Stimulated activated CD4-positive, alpha-beta T cell treated with anti-CD3 and anti-CD28 coated beads, Interleukin-2, amount 100 ng/mL, for 24 hours (primary cell): ENCODE measurements at regions not wholly inside any gene's neighbourhood (a gene's known extent, or its start where the extent isn't known, plus 50 kb on each side); places are given as distances from the start of the nearest gene placed in this dataset.
"Not testable (repeated sequence)": the region's sequence is repeated elsewhere in the genome, so short reads cannot be mapped to it uniquely, and the experiment has no call there.

Experiments
- DNase-seq, 2 donors: peaks; one replicate each; pipeline ENCODE4 v3.0.0-alpha.2; 2020

DNA sequence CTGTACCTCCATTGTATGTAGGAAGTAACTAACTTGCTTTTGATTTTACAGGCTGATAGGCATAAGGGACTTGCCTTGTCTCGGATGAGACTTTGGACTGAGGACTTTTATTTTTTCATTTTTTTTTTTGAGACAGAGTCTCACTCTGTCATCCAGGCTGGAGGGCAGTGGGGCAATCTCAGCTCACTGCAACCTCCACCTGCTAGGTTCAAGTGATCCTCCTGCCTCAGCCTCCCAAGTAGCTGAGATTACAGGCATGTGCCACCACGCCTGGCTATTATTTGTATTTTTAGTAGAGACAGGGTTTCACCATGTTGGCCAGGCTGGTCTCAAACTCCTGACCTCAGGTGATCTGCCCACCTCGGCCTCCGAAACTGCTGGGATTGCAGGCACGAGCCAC lies 80.2 kb upstream of the SYN3 start:
- DNase-seq, result not testable (repeated sequence)

DNA sequence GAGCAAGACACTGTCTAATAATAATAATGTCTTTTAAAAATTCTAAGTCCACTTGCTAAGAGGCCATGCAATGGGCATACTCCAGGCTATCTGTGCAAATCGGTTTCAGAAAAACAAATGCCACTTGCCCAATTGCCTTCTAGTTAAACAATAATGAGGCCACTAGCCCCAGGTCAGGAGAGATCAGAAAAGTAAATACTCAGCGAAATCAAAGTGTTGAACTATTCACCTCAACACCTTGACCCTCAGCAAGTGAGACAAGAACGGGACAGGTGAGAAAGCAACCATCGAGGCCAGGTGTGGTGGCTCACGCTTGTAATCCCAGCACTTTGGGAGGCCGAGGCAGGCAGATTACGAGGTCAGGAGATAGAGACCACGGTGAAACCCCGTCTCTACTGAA lies 72.3 kb upstream of the SYN3 start:
- no peak for DNase-seq

DNA sequence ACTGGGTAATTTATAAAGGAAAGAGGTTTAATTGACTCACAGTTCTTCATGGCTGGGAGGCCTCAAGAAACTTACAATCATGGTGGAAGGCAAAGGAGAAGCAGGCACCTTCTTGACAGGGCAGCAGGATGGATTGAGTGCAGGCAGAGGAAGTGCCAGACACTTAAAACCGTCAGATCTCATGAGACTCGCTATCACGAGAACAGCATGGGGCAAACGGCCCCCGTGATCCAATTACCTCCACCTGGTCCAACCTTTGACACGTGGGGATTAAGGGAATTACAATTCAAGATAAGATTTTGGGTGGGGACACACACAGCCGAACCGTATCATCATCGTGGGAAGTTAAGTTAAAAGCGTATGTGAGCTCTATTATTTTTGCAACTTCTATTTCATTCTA lies 71.4 kb upstream of the SYN3 start:
- DNase-seq, result no peak

DNA sequence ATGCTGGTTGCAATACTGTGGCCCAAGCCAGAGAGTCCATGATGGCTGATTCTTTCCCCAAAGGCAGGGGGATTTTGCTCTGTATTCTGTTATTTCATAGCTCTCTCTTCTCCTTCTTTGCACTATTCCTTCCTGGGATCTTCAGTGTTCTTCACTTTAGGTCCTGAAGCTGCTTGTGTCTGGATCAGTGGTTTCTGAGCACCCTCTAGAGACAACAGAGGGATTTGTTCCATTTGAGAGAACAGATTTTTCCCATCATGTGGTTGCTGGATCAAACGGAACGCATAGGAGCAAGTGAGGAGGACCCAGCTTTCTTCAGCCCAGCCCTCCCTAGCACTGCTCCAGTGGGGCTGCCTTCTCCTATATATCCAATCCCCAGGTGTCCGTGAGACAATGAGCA lies 68.7 kb upstream of the SYN3 start:
- no peak for DNase-seq

DNA sequence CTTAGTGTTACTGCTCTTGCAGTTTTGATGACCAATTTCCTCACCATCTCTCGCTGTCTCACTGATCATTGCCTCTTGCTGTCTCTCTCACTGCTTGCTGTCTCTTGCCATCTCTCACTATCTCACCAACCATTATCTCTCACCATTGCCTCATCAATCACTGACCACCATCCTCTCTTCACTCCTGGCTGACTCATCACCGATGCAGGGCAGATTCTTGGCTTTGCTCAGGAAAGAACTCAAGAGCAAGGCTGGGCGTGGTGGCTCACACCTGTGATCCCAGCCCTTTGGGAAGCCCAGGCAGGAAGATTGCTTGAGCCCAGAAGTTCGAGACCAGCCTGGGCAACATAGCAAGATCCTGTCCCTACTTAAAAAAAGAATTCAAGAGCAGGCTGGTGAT lies 66.3 kb upstream of the SYN3 start:
- no peak for DNase-seq

DNA sequence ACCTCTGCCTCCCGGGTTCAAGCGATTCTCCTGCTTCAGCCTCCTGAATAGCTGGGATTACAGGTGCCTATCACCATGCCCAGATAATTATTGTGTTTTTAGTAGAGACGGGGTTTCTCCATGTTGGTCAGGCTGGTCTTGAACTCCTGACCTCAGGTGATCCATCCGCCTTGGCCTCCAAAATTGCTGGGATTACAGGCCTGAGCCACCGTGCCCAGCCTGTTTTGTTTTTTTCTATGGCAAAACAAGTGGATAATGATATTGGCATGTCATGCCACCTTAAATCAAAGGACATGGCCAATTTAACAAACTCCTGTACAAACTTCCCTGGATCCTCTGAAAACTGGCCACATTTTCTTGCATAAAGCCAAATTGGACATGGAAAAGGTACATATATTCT lies 64.3 kb upstream of the SYN3 start:
- not testable (repeated sequence) for DNase-seq

DNA sequence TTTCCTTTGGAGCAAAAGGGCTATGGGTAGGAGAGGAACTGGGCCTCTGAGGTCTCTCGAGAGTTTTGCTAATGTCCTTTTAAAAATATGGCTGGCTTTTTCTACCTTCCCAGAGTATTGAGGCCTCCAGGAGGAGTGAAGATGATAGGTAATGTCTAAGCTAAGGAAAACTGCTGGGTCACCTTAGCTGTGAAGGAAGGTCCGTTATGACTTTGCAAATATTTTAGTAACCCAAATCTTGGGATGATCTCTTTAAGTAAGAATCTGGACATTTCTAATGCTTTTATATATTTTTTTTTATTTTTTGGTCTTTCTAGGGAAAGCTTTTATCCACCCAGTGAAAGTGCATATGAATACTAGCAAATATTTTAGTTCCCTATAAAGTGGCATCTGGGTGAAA lies 60.9 kb upstream of the SYN3 start:
- no peak for DNase-seq

DNA sequence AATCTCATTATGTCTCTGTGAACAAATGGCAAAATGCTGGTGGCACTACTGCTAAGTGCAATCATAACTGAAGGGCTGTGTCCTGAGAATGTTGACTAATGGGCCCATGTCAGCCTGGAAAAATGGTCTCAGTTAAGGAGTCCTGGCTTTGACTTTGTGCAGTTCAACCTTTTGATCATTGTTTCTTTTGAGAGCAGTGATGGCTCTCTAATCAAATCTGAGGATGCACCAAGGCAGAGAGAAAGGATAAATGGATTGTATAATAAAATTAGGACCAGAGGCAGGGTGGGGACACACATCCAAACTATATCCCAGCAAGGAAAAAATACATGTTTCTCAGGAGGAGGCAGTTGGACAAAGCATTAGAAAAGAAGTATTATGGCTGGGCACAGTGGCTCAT lies 59.6 kb upstream of the SYN3 start:
- no peak for DNase-seq

DNA sequence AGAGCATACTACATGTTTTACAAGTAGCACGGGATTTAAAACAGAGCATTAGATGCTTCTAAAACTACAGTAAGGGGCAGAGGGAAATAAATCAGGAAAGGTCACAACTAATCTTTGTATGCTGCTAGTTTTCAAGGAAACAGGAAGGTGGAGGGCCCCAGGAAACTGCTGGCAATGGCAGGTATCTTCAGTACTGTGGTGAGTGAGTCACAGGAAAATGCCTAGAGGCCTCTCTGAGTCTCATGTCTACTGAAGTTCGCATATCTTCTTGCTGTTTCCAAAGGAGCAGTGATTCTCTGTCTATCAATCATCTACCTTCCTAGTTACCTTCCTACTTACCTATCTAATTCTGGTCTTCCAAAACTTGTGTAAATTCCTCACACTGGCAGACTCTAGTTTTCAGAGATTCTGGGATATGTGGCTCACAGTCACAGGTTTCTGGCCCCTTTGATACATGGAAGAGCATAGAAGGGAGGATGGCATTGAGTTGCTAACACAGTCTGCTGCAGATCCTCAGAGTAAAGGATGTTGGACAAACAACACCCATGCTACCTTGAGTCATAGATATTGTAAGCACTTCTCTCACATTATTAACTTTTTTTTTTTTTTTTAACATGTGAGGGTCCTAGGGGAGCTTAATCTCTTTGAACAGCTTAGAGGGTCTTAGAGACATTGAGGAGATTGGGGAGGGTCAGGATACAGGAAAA lies 58.8 kb upstream of the SYN3 start:
- DNase-seq, result no peak

DNA sequence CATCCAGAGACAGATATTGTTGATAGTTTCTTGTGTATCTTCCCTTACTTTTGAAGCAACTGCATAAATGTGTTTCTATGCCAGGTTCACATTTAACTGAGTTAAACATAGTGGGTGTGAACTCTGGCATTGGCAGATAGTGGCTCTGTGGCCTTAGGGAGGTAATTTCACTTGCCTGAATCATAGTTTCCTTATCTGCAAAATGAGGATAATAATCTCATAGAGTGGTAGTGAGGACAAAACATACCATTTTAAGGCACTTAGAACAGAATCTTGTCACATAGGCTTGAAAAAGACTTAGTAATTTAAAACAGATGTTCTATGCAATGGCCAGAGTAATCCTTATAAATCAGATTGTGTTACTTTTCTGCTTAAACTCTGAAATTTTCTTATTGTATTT lies 56.4 kb upstream of the SYN3 start:
- DNase-seq, result no peak

DNA sequence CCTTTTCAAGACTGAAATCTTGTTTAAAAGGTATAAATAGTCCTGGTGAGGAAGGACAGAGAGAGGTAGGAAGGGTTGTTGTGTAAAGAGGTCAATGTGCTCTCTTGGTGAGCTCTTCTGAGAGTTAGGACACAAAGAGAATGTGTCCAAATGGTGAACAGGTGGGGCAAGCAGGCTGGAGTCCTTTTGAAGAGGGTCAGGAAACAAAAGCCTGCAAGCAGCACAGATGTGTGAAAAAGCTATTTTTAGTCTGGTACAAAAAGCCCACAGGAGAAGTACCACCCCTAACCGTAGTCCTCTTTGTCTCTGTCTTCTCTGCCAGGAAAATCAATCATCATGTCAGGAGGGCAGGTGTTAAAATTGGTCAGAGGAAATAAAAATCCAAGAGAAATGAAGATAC lies 54.4 kb upstream of the SYN3 start:
- DNase-seq, result no peak

DNA sequence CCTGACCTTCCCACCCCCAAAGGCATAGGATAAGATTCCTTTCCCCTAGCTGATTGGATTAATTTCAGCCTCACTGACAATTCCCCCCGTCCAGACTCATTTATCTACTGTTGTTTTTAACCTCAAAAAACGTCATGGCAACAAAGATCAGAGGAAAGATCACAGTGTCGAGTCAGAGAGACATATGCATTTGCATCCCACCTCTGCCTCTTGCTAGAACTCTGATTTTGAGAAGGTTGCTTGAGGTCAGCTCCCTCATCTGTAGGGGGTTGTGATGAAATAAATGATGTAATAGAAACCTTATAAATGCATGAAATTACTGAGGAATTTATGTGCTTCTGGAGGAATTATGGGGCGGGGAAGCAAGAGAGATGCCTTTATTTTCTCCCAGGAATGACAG lies 53.3 kb upstream of the SYN3 start:
- no peak for DNase-seq

DNA sequence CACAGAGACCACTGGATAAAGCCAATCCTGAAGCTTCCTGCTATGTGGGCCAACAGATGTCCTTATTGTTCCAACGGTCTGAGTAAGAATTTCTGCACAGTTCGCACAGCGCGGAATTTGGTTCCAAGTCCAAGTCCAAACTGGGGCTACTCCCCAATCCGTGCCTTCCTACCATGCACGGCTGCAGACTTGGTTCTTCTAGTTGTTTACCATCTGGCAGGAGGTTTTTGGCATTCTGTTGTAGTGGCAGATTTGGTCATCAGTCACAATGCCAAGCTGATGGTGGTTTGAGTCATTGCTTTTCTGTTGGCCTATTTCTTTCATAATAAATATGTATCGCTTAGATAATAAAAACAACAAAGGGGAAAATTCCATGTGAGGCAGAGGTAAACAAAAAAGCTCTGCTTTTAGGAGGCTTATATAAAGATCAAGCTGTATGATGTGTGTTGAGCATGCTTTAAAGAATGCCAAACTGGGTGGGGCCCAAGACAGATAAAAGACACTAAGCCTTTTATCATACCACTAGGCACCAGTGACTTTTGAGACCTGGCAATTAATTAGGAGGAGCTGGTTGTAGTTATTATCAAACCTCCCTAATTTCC lies 52.5 kb upstream of the SYN3 start:
- no peak for DNase-seq

DNA sequence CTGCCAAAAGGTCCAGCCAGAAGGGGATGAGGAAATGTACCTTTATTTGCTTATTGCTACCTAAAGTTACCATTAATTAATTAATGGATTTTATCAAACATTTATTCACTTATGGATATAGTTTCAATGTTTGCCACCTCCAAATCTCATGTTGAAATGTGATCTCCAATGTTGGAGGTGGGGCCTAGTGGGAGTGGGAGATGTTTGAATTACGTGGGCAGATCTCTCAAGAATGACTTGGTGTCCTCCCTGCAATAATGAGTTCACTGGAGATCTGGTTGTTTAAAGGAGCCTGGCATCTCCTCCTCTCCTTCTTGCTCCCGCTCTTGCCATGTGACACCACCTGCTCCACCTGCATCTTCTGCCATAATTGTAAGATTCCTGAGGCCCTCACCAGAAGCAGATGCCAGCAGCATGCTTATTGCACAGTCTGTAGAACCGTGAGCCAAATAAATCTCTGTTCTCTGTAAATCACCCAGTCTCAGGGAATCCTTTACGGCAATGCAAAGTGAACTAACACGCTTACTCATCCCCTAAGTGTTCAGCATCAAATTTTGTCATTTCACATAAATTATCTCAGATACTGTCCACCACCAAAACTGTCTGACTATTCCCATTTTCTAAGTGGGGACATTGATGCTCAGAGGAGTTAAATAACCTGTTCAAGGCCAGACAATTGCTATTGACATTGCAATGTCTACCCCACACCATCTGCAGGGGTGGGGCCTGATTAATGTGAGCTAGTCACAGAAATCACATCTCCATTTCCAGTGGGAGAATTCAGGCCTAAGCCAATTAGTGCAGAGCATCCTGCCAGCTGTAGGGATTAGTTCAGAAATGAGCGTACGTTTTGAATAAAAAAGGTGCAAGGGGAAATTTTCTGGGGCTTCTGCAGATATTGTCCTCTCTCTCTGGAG lies 51.6 kb upstream of the SYN3 start:
- DNase-seq, result no peak

DNA sequence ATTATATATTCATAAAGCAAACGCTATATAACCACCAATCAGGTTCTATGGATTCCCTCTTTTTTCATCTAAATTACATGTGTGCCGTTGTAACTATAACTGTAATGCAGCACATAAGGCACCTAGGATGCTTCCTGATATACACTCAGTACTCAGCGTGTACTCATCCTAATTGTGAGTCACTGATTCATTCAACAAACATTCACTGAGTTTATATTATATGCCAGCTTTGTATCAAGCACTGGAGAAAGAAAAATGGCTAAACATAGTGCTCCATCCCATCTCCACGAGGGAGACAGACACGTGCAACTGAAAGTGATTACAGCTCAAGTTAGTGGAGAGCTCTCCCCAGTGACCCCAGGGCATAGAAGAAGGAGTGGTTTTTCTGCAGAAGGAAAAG lies 49.9 kb upstream of the SYN3 start:
- no peak for DNase-seq
